ES-I3 (cell line): ENCODE measurements at regions not wholly inside any gene's neighbourhood (a gene's known extent, or its start where the extent isn't known, plus 50 kb on each side); places are given as distances from the start of the nearest gene placed in this dataset.
"Not testable (repeated sequence)": the region's sequence is repeated elsewhere in the genome, so short reads cannot be mapped to it uniquely, and the experiment has no call there.

Source experiments
- H3K36me3 ChIP-seq: 2 replicates; pipeline ENCODE4 v1.6.1; 2013; ENCODE audit warnings: mild to moderate bottlenecking, low read length, control low read depth, moderate library complexity; ENCODE audit not compliant: insufficient read depth
- H3K4me1 ChIP-seq: 2 replicates; pipeline ENCODE4 v1.6.1; 2013; ENCODE audit warnings: mild to moderate bottlenecking, control low read depth, low read length; ENCODE audit not compliant: insufficient read depth
- H3K9ac ChIP-seq: 2 replicates; pipeline ENCODE4 v1.6.1; 2013; ENCODE audit warnings: low read depth, mild to moderate bottlenecking, low read length, moderate library complexity
- H3K9me3 ChIP-seq: 2 replicates; pipeline ENCODE4 v1.6.1; 2013; ENCODE audit warnings: mild to moderate bottlenecking, low read length, moderate library complexity; ENCODE audit not compliant: control insufficient read depth, insufficient read depth

- no peaks in the 10 kb centered on the region for H3K9me3 ChIP-seq
- no peak overlapping the region for H3K9ac ChIP-seq
- H3K4me1 ChIP-seq, result no peaks in the 10 kb centered on the region
- H3K36me3 ChIP-seq, result no peaks in the 10 kb centered on the region
Observed at GRCh38 chr14:101254805-101255764, 306.2 kb upstream of the DIO3 start.

- Histone ChIP-seq H3K9me3 (no peaks in the 10 kb centered on the region), H3K36me3 (no peaks in the 10 kb centered on the region), H3K4me1 (no peaks in the 10 kb centered on the region), H3K9ac (no peak overlapping the region)
Observed at GRCh38 chr14:101255765-101256125, 305.6 kb upstream of the DIO3 start.

- Histone ChIP-seq H3K9me3 (no peaks in the 10 kb centered on the region), H3K4me1 (no peaks in the 10 kb centered on the region), H3K9ac (no peak overlapping the region), H3K36me3 (no peaks in the 10 kb centered on the region)
Observed at GRCh38 chr14:101256266-101256665, 305.0 kb upstream of the DIO3 start.

- Histone ChIP-seq H3K36me3 (no peaks in the 10 kb centered on the region), H3K9me3 (no peaks in the 10 kb centered on the region), H3K9ac (no peak overlapping the region), H3K4me1 (no peaks in the 10 kb centered on the region)
Observed at GRCh38 chr14:101257551-101257950, 303.7 kb upstream of the DIO3 start.

GRCh38 chr14:101259748-101260147 is 301.5 kb upstream of the DIO3 start:
- Histone ChIP-seq H3K4me1 (no peaks in the 10 kb centered on the region), H3K9ac (no peak overlapping the region), H3K9me3 (no peaks in the 10 kb centered on the region), H3K36me3 (no peaks in the 10 kb centered on the region)

GRCh38 chr14:101266441-101266840 is 294.9 kb upstream of the DIO3 start:
- not testable (repeated sequence) for H3K9me3 ChIP-seq, H3K4me1 ChIP-seq, H3K36me3 ChIP-seq, H3K9ac ChIP-seq

- no peaks in the 10 kb centered on the region for H3K36me3 ChIP-seq
- H3K9ac ChIP-seq, result no peak overlapping the region
Observed at GRCh38 chr14:101273091-101273490, 288.2 kb upstream of the DIO3 start.

GRCh38 chr14:101276309-101277091 is 284.8 kb upstream of the DIO3 start:
- no peaks in the 10 kb centered on the region; the same call in 1 of the 2 replicates for H3K9me3 ChIP-seq
- no peak overlapping the region for H3K9ac ChIP-seq
- no peaks in the 10 kb centered on the region for H3K4me1 ChIP-seq
- H3K36me3 ChIP-seq, result no peaks in the 10 kb centered on the region

More at GRCh38 chr14:101273091-101273490, 288.2 kb upstream of the DIO3 start:
- Histone ChIP-seq H3K4me1 (no peaks in the 10 kb centered on the region), H3K9me3 (no peaks in the 10 kb centered on the region)

GRCh38 chr14:101282418-101282817 is 278.9 kb upstream of the DIO3 start:
- H3K4me1 ChIP-seq, result no peaks in the 10 kb centered on the region
- H3K36me3 ChIP-seq, result no peaks in the 10 kb centered on the region
- no peak overlapping the region for H3K9ac ChIP-seq
- H3K9me3 ChIP-seq, result no peaks in the 10 kb centered on the region; the same call in 1 of the 2 replicates

- Histone ChIP-seq H3K36me3 (no peaks in the 10 kb centered on the region), H3K4me1 (no peaks in the 10 kb centered on the region), H3K9me3 (no peaks in the 10 kb centered on the region), H3K9ac (no peak overlapping the region)
Observed at GRCh38 chr14:101284711-101285110, 276.6 kb upstream of the DIO3 start.

GRCh38 chr14:101286271-101287018 is 274.9 kb upstream of the DIO3 start:
- Histone ChIP-seq H3K9ac (no peak overlapping the region), H3K36me3 (no peaks in the 10 kb centered on the region), H3K4me1 (no peaks in the 10 kb centered on the region), H3K9me3 (no peaks in the 10 kb centered on the region)

- Histone ChIP-seq H3K9me3 (no peaks in the 10 kb centered on the region), H3K4me1 (no peaks in the 10 kb centered on the region), H3K9ac (no peak overlapping the region), H3K36me3 (no peaks in the 10 kb centered on the region)
Observed at GRCh38 chr14:101288436-101289229, 272.7 kb upstream of the DIO3 start.

GRCh38 chr14:101289230-101289690 is 272.0 kb upstream of the DIO3 start:
- Histone ChIP-seq H3K36me3 (no peaks in the 10 kb centered on the region), H3K9me3 (no peaks in the 10 kb centered on the region), H3K9ac (no peak overlapping the region), H3K4me1 (no peaks in the 10 kb centered on the region)
